22Rv1 (cell line): ENCODE measurements at regions not wholly inside any gene's neighbourhood (a gene's known extent, or its start where the extent isn't known, plus 50 kb on each side); places are given as distances from the start of the nearest gene placed in this dataset.

Experiments
- CTCF ChIP-seq: fragments of 450-650 bp; IDR thresholded peaks from 2 replicates; pipeline ENCODE4 v1.5.1; 2017; ENCODE audit warnings: mild to moderate bottlenecking
- ZFX ChIP-seq: fragments of 450-650 bp; IDR thresholded peaks from 2 replicates; pipeline ENCODE4 v1.6.1; 2017; ENCODE audit warnings: antibody characterized with exemption, borderline replicate concordance

GRCh38 chr11:87603887-87604286 is 566.2 kb downstream of the TMEM135 start:
- no peak for TF ChIP-seq CTCF
- TF ChIP-seq ZFX: no peak
